ENCODE measurements at regions not wholly inside any gene's neighbourhood (a gene's known extent, or its start where the extent isn't known, plus 50 kb on each side); places are given as distances from the start of the nearest gene placed in this dataset.

GRCh38 chr13:85132986-85133385, 666.2 kb downstream of the SLITRK6 start:
- no peak for TF ChIP-seq CTCF (IDR thresholded peaks at IDR 0.05)
- no peak for TF ChIP-seq POLR2AphosphoS5 (IDR thresholded peaks at IDR 0.05)
- TF ChIP-seq EP300 (IDR thresholded peaks at IDR 0.05; ENCODE audit: low read depth) = no peak
